ENCODE measurements at regions not wholly inside any gene's neighbourhood (a gene's known extent, or its start where the extent isn't known, plus 50 kb on each side); places are given as distances from the start of the nearest gene placed in this dataset.

DNA sequence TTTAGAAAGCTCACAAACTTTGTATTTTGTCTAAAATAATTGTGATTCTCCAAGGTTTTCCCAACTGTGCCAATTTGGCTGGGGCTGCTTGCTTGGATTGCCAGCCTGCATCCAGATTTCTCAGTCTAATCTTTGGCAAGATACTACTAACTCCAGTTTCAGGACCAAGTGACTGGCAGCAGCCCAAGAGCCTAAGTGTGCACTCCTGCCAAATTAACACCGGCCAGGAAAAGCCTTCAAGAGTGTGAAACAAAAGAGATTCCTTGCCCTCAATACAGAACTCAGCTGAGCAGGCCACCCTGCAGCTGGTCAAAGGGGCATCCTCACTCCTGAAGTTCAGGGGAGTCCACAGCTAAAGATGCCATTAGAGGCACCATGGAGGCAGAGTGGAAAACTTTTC lies 589.0 kb upstream of the ACVR2A start:
- peak; percentile 25 for DNase-seq

GRCh38 chr2:147250652-147251356 lies 594.0 kb upstream of the ACVR2A start:
- no peak for DNase-seq

GRCh38 chr2:147247749-147248148 lies 597.1 kb upstream of the ACVR2A start:
- no peak for DNase-seq

DNA sequence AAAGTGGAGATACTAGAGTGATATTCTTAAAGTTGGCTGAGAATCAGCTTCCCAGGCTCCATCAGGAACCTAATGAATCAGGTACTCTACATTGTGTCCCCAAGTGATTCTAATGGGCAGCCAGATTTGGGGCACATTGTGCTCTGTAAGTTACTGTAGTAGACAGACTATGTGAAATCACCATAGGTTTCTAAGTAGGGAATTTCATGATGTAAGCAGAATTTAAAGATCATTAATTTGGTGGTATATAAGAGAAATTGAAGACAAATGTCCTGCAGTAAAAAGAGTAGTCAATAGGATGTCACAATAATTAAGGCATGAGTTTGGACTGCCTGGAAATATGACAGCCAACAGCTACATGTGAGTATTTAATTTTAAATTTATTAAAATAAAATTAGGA lies 602.4 kb upstream of the ACVR2A start:
- DNase-seq: no peak

GRCh38 chr2:147236601-147237000 lies 608.2 kb upstream of the ACVR2A start:
- DNase-seq: no peak

DNA sequence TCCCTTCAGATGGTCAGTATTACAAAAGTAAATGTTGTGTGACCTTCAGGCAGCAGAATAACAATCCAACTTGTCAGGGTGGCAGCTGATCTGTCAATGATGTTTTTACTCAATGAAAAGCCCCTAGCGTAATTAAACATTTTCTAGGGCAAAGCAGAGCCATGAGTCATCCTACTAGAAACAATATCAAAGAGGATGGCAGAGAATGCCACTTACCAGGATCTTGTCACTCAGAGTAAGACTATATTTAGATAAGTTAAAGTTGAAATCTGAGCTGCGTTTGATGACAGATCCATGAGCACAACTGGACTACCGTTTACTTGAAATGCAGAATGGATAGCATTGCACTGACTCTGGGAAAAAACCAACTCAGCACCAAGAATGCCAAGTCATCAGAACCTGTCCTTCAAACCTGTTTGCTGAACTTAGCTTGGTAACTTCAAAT lies 612.6 kb upstream of the ACVR2A start:
- no peak for DNase-seq

DNA sequence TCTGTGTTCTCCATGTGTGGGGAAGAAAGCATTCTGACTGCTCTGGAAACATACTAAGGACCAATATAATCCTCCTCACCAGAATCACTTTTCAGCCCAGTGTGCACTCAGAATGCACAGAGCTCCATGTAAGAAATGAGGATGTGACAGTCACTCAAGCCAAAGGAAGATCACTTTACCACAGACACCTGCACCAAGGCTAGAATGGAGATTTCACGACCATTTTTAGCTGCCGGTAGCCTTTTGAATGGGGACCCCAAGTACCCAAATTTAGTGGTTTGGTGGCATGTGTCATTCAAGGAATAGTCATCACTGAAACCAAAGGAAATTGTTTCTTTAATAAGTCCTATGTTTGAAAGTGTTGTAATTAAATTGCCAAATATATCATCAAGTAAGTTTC lies 613.2 kb upstream of the ACVR2A start:
- DNase-seq: no peak

GRCh38 chr2:147231081-147231480 lies 613.7 kb upstream of the ACVR2A start:
- no peak for DNase-seq

GRCh38 chr2:147227313-147227712 lies 617.5 kb upstream of the ACVR2A start:
- no peak for DNase-seq

GRCh38 chr2:147224070-147224469 lies 620.8 kb upstream of the ACVR2A start:
- no peak for DNase-seq

DNA sequence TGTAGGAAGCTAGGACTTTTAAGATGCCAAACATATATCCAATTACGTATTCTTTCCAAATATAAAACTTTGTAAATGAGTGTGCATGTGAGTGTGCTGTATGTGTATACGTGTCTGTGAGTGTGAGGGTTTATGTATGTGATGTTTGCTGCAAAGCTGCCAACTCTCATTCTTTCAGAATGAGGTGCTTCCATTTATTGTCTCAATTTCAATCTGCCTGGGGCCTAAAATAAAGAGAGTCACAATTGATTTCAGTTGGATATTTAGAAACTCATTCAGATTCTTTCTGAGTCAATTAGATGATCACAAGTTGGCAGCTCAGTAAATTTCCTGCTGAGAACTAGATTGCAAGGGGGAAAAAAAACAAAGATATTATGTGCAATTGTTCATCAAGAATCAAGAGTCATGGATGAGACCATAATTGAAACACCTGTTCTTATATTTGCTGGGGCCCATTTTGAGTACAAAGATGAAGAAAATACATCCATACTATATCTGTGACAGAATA lies 621.2 kb upstream of the ACVR2A start:
- no peak for DNase-seq

- DNase-seq: no peak
Measured at GRCh38 chr2:147223119-147223518, 621.7 kb upstream of the ACVR2A start.

DNA sequence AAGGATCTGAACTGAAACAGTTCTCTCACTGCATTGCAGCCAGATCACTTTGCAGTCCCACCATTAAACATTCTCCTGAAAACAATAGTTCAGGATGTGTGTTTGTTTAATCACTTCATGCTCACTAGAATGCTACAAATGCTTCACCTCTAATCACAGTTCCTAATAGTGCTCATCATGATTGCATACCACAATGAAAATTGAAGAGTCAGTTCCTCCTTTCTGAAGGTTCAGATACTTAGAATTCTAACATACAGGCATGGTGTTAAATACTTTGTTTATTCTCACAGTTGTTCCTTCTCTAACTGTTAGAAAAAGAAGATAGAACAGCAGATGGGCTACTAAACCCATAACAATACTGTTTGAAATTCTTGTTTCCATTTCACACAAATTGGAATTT lies 622.3 kb upstream of the ACVR2A start:
- no peak for DNase-seq

DNA sequence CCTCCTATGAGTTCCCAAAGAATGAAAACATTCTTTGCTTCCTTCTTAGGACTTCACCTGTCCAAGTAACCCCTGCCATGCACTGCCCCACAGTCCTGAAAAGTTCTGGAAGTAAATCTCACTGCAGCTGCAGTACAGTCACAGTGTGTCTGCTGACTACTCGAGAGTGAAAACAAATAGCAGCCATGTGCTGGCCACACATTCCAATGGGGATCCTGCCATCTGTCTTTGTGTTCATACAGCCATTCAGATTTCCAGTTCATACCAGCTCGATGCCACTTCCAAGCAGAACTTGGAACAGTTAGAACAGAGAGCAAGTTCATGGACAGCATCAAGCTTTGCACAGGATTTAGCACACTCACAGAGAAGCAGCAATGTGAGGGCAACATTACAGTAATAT lies 629.9 kb upstream of the ACVR2A start:
- DNase-seq: peak; percentile 35

GRCh38 chr2:147211484-147211883 lies 633.3 kb upstream of the ACVR2A start:
- no peak for DNase-seq

DNA sequence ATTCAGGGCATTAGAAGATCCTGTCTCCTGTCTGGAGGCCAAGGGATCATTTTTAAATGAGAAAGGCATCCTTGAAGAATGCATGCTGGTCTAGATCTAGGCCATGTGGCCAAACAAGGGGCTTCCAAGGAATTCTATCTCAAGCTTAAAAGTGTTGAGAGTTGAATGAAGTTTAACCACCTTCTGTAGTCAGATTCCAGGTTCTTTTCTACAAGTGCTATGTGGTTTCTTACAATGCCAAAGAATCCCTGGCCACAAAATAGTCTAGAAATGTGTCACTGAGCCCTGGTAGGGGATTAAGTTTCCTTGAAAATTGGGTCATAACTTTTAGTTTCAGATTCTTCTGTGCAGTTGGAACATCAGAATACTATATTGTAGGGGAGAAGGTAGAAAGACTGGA lies 640.7 kb upstream of the ACVR2A start:
- no peak for DNase-seq

- peak; percentile 23 for DNase-seq
Measured at GRCh38 chr2:147198651-147199171, 646.1 kb upstream of the ACVR2A start.

DNA sequence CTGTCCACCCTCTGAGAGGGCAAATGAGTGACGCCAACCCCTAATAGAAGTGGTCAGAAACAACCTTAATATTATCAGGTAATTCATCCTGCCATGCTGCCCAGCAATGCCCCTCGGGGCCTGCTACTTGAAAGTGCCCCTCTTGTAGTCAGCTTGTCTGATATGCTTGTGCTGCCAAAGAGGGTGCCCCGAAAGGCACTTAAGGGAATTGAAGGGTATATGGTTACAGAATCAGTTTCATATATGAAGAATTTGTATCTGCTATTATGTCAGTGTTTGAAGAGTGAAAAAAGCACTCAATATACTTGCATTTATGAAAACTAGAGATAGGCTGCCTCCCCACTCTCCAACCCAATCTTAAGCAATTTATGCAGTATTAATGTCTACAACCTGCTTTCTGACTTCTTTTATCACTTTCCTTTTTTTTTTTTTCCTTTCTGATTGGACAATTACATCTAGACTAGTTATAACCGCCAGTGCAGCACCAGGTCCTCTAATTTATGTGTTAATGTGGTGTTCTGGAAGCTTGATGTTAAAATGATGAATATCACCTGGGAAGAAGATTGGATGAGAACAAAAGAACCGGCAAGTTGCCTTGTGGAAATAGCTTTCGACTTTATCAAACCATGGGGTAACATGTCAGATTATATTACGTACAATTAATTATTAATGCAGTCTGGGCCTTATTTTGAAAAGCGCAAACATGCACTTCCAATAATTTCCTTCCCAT lies 646.9 kb upstream of the ACVR2A start:
- no peak for DNase-seq

DNA sequence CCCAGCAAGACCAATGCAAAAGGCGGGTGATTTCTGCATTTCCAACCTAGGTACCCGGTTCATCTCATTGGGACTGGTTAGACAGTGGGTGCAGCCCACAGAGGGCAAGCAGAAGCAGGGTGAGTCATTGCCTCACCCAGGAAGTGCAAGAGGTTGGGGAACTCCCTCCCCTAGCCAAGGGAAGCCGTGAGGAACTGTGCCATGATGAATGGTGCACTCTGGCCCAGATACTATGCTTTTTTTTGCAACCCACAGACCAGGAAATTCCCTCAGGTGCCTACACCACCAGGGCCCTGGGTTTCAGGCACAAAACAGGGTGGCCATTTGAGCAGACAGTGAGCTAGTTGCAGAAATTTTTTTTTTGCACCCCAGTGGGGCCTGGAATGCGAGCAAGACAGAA lies 662.6 kb upstream of the ACVR2A start:
- DNase-seq: no peak

DNA sequence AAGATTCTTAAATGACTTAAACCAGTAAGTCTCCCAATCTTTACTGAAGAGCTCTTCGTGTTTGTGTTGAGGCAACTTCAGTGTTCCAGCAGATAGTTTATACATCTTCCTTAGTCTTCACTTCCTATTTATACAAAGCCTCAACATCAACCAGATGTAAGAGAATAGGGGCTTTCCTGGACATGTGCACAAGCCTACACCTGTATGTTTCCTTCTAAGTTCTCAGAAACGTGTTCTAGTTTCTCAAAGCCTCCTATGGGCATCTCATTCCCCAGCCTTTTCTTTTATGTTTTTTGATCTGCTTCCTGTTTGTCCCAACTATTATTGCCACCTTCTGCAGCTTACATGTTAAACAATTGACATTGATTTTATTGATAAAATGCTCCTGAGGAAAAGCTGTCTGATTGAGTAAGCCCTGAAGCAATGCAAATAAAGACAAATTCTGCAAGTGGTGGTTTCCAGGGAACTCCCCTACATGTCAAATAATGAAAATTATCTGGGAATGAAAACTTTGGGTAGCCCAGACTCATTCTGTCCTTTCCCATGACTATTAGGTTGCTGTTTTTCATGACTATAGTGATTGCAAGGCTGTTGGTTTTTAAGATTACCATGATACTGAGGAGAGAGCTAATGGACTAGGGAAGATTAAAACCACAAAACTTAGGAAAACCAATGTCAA lies 663.3 kb upstream of the ACVR2A start:
- DNase-seq: no peak

GRCh38 chr2:147177071-147177857 lies 667.6 kb upstream of the ACVR2A start:
- no peak for DNase-seq

DNA sequence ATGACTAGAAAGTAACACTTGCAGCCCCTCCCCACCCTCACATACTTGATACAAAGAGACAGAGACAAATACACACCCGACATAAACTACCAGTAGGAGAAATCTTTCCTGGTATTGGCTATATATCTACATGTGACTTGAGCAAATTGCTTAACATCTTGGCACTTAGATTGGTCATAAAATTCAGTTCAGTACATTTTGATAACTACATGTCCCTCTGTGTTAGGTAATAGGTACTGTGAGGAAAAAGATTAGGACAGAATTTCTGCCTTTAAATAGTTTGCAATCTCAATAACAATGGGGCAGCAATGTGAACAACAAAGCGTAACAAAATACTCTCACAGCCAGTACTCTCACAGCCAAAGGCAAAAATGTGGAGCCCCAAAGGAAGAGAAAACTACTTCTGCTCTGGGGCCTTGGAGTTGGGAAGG lies 670.0 kb upstream of the ACVR2A start:
- no peak for DNase-seq

DNA sequence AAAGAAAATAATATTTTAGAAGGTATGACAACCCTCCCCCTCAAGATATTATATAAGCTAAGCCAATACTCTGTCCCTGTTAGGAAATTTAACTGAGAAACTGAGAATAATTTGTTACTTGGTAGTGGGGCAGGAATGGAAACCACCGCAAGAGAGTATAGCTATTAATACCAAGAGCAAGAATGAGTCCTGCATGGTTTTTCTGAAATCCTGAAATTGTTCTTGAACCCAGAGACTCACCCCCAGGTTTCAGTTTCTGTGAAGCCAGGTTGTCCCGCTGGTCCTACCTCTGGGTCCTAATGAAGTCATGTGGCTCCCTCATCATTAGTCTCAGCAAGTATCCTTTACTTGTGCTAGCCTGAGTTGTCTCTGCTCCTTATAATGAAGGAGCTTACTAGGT lies 671.0 kb upstream of the ACVR2A start:
- no peak for DNase-seq
